Activated CD4-positive, alpha-beta T cell treated with anti-CD3 and anti-CD28 coated beads for 4 hours (primary cell): ENCODE measurements at regions not wholly inside any gene's neighbourhood (a gene's known extent, or its start where the extent isn't known, plus 50 kb on each side); places are given as distances from the start of the nearest gene placed in this dataset.

Experiments
- DNase-seq, 2 donors: peaks; one replicate each; pipeline ENCODE4 v3.0.0-alpha.2; 2020

DNA sequence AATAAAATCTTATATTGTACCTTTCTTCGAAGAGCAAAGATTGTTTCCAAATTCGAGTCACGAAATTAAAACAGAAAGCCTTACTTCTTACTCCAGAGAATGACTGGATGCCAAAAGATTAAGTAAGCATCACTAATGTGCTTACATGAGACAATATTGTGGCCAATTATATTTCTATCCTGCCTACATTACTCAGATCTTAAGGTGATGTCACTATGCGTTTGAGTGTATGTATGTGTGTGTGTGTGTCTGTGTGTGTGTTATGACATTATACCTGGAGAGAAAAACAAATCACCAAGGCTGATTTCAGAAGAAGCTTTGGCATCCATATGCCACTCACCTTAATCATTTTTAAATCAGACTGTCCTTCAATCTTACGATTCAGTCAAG is 556.3 kb downstream of the PPARGC1A start:
- DNase-seq: peak; percentile 10 to 19

DNA sequence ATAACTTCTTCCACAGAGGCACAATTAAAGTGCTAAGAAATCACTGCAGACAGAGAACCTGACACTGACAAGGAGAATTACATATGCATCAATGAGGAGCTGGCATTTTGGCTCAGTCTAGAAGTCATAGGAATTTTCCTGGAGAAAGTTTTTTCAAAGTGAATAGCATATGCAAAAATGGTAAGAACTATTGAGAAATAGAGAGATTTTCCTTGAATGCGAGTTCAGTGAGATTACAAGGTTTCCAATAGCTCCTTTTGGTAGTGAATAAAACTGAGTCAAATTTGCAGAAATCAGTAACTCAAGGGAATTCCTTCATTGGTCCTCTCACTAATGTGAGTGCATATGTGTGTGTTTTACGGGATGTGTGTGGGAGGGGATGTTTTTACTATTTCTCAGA is 557.5 kb downstream of the PPARGC1A start:
- DNase-seq: no peak

DNA sequence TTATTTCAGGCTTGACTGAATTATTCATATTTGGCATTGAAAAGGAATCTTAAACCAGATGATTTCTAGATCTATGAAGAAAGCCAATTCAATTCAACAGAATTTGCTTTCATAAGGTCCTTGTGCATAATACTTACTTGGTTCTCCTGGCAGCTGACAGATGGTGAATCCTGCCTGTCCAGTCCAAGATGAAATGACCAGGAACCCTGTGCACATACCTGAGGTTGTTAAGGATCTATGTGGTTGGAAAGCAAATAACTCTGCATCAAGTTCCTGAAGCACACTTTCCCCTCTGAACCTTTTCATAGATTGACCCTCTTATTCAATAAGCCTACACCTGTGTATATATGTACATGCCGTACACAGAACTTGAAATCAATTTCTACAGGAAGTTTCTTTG is 562.7 kb downstream of the PPARGC1A start:
- no peak for DNase-seq

DNA sequence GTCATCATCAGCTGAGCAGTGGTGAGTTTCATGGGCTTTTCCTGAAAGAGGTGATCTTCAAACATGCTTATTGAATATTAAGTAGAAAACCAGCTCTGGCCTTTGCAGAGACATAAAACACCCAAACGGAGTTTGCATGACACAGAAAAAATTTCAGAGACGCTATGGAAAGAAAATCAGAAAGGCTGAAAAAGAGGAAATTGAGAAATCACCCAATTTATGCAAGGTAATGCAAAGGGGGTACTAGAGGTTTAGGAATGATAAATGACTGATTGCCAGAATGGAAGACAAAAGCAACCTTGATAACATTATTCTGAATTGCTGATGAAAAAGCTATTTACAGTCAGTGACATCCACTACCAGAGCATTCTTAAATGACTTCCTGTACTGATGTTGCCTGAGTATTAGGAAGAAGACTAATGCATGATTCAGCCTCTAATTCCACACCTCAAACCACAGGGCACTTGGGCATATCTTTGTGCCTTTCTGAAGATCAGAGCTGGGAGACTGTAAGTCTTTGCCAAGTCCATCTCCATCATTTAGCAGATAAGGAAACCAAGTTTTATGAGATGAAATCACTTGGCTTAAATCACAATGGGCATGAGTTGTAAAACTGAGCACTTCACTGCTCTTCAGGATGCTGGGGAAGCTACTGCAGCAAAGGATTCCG is 565.7 kb downstream of the PPARGC1A start:
- no peak for DNase-seq

DNA sequence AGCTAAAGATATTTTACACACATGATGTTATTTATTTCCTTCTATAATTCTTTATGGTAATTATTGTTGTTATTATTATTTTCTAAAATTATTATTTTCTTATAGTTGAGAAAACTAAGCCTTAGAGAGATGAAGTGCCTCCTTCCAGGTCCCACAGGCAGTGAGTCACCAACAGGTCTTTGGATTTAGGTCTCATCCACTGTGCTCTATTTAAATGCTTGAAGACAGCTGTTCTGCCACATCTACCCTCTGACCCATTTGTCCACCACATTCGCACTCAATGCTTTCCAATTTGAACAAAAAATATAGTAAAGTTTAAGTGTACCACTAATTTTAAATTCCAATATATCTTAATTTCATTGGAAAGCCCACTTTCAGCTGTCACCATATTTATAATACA is 566.4 kb downstream of the PPARGC1A start:
- DNase-seq: no peak

DNA sequence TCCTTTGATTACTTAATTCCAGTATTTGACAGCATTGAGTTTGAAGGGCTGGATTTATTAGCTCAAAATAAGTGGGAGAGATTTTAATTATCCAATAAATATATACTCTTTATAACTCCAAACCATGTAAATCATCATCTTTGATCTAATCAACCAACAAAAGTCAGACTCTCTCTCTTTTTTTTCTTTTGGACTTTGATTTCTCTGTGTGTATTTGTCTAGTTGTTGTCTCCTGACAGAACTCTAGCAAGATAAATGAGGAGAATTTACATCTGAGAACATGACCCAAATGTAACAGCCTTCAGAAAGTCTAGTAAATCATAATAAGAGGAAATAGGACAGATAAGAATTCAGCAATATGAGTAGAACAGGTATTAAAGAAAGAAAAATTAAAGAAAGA is 567.1 kb downstream of the PPARGC1A start:
- no peak for DNase-seq

DNA sequence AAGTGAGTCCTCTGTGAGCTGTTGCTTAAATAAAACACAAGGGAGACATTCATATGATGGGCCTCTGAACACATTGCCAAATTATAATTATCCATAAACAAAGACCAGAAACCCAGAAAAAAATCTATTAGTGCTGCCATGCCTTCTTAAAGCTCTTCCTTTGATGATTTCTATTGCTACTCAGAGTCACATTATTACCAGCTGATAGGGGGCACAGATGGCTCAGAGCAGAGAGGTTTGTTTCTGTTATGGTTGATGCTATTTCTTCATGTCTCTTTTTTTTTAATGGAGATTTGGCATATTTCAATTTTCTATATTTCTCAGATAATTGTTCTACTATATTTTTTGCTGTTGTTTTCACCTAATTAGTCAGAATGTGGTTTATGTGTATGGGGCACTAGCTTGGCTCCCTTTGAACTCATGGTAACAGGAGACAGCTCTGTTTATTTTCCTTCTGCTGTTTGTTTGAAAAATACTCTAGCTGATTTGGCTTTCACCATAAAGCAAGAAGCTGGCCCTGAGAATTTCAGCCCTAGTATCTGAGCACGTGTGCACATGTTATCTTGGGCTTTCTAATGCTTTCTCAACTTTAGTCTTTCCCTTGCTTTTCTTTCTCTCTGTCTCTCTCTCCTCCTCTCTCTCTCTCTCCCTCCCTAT is 568.8 kb downstream of the PPARGC1A start:
- DNase-seq: no peak

DNA sequence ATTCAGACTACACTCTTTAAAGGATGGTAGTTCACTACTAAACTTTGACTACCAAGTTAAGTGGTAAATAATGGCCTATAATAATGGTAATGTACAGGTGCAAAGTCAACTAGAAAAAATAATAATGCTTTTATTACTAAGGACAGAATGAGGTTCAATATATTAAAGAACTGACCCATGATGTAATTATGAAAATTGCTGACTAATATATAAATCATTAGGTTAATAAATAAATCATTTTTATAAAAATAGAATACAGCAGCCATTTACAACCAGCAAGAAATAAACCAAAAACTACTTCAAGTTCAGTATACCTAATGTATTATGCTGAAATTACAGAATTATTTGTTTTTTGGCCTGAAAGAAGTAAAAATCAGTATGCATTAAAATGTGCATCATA is 577.2 kb downstream of the PPARGC1A start:
- no peak for DNase-seq

DNA sequence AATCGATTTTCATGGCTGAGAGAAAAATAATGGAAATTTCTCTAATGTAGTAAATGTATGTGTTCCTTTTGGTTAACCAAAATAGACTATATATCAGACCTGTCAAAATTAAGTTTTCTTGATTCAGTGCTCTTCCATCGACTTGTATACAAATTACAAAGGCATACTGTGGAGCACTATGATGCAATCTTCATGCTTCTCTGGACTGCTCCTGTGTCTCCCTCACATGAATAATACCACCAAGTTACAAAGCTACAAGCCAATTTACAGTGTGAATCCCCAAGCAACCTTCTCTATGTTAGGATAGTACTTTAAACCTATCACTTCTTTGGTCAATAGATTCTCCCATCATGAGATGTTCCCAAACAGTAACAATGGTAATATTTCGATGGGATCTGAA is 577.9 kb downstream of the PPARGC1A start:
- no peak for DNase-seq

DNA sequence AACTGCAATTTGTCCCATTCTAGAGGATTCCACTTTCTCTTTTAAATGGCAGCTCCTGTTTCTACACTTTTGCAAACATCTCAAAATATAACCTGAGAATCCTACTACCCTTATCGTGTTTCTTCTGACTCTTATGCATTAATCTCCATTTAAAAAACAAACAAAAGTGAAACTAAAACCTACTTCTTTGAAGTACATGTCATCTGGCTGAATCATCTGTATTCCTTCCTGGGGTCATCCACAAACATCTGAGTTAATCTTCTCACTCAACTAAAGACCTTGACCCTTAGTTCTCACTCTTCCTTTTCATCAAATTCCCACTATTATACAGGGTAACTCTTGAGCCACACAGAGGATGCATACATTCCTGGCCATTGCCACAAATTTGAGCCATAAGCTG is 584.8 kb downstream of the PPARGC1A start:
- DNase-seq: no peak

DNA sequence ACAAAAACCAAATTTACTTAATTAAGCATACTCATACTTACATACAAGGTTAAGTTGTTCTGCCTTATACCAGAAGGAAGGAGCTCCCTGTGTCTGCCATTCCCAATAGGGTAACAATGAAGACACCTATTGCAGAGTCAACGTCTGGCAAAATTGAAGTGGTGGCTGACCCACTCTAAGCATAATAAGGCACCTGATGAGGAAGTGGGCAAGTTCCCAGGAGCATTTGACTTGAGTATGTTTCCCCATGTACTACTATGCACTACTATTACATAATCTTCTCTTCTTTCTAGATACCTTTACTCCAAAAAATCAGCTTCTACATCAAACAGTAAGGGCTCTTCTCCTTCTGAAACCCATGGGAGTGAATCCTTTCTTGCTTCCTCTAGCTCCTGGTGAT is 591.5 kb downstream of the PPARGC1A start:
- DNase-seq: no peak

DNA sequence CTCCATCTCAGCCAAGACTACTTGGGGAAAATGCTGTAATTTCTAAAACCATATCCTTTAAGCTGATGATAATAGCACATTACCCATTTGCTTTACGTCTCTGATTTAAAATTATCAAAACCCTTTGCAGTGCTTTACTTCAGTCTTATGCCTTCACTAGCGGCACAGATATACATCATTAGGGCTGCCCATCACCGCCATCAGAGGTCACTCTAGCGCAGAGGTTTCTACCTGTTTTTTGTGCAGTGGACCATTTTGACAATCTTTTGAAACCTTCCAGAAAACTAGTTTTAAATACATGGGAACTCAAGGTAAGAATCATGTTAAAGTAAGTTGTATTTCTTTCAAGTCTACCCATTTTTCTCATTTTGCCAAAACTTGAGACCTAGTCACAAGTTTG is 592.5 kb downstream of the PPARGC1A start:
- DNase-seq: no peak

DNA sequence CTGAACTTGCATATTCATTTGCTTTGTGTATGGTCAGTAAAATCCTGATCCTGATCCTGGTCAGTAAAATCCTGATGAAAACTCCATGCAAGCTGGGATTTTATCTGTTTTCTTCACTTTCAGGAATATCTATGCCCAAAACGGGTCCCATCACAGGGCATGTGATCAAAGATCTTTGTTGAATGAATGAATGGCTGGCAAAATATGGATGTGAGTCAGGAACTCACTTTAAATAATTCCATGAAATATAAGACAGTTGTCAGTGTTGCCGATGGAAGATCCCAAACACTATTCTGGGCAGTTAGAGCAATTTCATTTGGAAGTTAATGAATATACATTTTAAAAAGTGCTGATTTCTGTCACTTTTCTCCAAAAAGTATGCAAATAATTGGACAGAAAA is 598.4 kb downstream of the GBA3 start:
- no peak for DNase-seq

DNA sequence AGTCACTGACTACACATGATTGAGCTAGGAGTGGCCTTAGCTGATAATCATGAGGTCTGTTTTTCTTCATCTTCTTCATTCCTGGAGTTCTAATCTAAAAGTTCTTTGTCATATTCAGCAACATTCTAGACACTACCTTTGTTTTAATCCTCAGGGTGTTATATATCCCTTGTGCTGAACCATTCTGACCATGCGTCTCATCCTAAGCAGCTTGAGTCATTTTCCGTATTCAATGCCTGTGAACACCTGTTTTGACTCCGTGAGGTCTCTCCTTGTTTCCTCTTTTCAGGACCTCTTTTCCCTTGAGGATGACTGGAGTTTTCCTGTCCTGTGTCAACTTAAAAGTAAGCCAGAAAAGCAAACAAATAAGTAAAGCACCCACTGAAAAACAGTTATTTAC is 597.9 kb downstream of the GBA3 start:
- DNase-seq: no peak

DNA sequence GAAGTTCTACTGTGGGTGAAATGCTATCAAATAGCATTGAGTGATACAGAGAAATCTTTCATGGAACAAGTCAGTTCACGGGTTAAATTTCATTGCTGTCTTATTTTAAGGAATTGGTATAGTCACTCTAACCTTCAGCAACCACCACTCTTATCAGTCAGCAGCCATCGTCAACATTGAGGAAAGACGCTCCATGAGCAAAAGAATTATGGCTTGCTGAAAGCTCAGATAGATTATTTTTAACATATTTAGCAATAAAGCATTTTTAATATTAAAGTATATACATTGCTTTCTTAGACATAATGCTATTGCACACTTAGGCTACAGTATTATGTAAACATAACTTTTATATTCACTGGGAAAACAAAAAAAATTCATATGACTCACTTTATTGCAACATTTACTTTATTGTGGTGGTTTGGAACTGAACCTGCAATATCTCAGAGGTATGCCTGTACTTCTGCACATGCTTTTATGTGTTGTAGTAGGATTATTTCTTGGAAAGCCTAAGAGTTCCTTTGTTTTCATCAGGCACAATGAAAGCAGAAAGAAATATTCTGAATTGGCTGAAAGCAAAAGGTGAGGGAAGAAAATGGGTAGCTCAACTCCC is 586.7 kb downstream of the GBA3 start:
- DNase-seq: no peak

DNA sequence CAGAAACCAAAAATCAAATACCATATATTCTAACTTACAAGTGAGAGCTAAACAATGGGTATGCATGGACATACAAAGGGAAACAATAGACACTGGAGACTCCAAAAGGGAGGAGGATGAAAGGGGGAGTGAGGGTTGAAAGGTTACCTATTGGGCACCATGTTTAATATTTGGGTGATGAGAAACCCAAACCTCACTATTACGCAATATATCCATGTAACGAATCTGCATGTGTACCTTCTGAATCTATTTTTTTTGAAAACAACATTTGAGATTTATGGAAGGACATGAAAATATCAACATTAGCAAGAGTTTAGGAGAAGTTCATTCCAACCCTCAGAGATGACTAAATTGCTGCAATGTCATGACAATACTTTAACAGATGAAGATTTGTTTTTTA is 586.1 kb downstream of the GBA3 start:
- no peak for DNase-seq

DNA sequence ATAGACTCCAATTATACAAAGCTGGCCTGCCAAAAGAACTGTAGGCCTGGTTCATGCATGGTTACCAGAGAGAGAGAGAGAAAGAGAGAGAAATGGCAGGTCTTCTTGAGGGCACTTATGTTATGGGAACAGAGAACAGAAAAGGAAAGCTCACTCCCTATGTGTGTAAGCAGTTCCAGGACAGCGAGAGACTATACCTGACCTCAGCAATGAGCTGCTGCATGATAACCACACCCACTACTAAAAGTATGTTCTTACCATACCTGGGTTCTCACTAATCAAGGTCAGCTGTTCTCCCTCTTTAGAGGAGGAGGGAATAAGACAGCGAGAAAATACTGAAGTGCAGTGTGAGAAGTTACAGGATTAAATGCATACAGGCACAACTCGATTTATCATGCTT is 583.3 kb downstream of the GBA3 start:
- no peak for DNase-seq

DNA sequence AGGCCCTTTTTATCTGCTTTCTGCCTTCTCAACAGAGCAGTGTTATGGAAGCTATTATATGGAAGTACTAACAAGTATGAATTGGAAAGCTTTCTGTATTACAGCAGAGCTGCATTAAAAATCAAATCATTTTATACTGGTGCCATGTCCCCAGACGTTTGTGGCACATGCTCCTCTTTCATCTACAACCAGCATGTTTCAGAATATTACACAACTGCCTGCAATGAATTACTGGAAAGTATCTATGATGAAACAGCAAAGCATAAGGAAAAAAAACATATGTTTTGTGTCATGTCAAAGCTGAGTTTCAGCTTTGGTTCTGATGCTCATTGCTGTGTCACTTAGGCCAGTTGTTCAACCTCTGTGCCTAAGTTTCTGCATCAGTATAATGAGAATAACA is 576.8 kb downstream of the GBA3 start:
- DNase-seq: no peak

DNA sequence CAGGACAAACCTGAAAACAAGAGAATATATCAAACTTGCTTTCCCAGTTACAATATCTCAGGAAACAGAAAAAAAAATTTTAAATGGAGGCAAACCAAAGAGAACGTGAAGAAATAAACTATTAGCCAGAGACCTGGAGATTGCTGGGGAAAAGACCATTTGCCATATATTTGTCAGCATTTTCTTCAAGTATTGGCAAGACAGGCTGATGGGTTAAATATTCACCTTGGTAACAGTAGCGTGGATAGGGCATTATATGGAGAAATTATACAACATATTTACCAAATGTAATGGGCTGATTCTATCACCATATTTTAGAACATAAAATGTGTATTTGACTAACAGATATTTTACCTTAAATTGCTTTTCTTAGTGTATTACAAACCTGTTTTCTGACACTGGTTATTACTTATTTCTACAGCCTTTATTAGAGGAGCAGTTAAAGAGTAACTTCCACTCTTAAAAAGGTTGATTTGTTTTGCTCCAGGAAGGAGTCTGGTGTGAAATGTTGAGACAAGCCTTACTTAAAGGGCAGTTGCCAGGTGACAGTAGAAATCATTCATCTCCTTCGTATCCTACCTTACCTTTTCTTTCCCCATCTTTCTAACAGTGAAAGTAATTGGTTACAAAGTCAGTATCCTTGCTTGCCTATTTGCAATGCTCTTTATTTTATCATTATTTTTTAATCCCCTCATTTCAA is 575.5 kb downstream of the GBA3 start:
- DNase-seq: no peak

DNA sequence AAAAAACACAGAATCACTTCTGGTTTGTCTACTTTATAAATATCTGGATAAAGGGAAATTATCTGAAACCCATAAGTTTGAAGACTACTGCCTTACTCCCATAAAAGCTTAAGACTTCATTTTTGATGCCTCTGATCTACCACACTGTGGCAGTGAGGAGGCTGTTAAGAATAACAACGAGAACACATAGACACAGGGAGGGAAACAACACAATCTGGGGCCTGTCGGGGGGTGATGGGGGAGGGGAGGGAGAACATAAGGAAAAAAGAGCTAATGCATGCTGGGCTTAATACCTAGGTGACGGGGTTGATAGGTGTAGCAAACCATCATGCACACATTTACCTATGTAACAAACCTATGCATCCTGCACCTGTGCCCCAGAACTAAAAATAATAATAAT is 573.7 kb downstream of the GBA3 start:
- no peak for DNase-seq

DNA sequence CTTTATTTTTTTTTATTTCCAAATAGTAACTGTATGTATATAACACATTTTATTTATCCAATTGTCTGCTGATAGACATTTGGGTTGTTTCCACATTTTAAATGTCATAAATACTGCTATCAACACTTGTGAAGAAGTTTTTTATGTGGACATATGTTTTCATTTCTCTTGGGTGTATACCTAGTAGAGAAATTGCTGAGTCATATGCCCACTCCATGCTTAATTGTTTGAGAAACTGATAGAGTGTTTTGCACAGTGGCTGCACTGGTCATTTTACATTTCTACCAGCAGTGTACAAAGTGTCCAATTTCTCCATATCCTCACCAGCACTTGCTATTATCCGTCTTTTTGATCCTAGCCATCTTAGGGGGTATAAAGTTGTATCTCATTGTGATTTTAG is 567.8 kb downstream of the GBA3 start:
- DNase-seq: no peak

DNA sequence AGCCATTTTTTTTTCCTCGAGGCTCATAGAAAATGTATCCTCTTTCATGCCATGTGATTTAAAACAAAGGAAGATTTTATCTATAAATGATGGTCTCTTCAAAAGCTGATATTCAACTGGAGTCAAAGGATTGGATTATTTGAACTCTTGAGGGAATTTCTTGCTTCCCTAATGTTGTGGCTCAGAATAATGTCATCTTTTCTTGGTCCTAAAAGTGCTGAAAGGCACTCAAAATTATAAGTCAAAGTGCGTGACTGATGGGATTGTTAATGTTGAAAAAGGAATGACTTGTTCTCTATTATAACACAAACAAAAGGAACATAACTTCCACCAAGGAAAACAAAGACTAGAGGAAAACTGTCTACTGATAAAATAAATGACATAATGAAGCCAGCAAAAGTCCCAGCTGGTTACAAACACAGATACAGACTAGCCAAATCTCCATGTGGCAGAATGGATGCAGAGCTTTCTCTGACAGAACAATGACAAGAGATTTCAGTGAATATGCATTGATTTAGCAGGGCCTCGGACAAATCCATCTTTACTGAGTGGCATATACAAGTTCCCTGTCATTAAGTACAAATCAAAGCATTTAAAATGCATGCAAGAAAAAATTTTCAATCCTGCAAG is 552.6 kb downstream of the GBA3 start:
- DNase-seq: no peak

DNA sequence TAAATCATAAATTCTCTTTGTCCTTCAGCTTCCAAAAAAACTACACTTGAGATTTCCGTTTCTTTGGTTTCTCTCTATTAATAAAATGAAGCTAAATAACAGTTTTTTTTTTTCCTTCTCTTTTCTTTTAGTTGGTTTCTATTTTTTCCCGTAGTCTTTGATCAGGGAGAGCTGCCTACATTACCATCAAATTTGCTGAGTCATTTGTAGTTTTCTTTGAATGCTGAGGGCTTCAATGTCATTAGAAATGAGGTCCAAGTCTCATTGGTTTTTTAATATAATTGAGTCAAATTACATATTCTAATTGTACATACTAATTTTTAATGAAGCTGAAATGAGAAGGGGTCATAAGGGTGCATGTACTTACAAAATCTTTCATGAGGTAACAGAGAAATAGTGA is 550.2 kb downstream of the GBA3 start:
- no peak for DNase-seq

DNA sequence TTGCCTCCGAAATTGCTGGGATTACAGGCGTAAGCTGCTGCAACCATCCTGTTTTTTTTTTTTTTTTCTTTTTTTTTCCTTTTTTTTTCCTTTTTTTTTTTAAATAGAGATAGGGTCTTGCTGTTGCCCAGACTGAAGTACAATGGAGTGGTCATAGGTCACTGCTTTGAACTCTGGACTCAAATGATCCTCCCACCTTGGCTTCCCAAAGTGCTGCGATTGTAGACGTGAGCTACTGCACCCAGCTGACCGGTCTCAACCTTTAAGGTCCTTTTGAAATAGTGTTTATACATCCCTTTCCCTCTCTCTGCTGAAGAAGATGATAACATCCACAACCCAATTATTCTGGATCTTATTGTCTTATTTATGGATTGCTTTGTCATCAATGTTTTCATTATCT is 548.7 kb downstream of the GBA3 start:
- no peak for DNase-seq
